A549 (cell line): ENCODE measurements at regions not wholly inside any gene's neighbourhood (a gene's known extent, or its start where the extent isn't known, plus 50 kb on each side); places are given as distances from the start of the nearest gene placed in this dataset.

Experiments
- CBX2 ChIP-seq: fragments of 200-600 bp; sonication (generic); IDR thresholded peaks from 2 replicates; pipeline ENCODE4 v1.6.1; 2016; ENCODE audit warnings: low read depth, mild to moderate bottlenecking, borderline replicate concordance
- ESRRA ChIP-seq: fragments of 150-350 bp; IDR thresholded peaks from 2 replicates; pipeline ENCODE4 v1.6.1; 2014; ENCODE audit warnings: mild to moderate bottlenecking, low read length, borderline replicate concordance
- JUN ChIP-seq, 2 experiments: fragments of >200 bp; sonication (Bioruptor Twin); formaldehyde crosslinking; IDR thresholded peaks; 2 replicates in 1 of 2; 3 replicates in 1 of 2; pipeline ENCODE4 v1.6.1; 2016 to 2017
- KDM1A ChIP-seq: fragments of 200-600 bp; sonication (generic); IDR thresholded peaks from 2 replicates; pipeline ENCODE4 v1.6.1; 2016; ENCODE audit warnings: low read depth, mild to moderate bottlenecking
- KDM5A ChIP-seq: fragments of 200-600 bp; sonication (generic); IDR thresholded peaks from 2 replicates; pipeline ENCODE4 v1.6.1; 2016; ENCODE audit warnings: antibody characterized with exemption, mild to moderate bottlenecking
- MYC ChIP-seq: IDR thresholded peaks from 2 replicates; pipeline ENCODE4 v1.6.1; 2012; ENCODE audit warnings: mild to moderate bottlenecking, inconsistent platforms, low read length, improper control_type of control experiment, borderline replicate concordance
- NR3C1 ChIP-seq: fragments of >200 bp; sonication (Bioruptor Twin); formaldehyde crosslinking; IDR thresholded peaks from 3 replicates; pipeline ENCODE4 v1.6.1; 2017
- POLR2AphosphoS2 ChIP-seq: conservative IDR thresholded peaks from 2 replicates; pipeline ENCODE4 v1.6.1; 2012; ENCODE audit warnings: low read length, improper control_type of control experiment, inconsistent platforms
- TP53 ChIP-seq: fragments of 250-450 bp; sonication (Bioruptor Pico); IDR thresholded peaks from 2 replicates; pipeline ENCODE4 v1.5.0; 2021; ENCODE audit warnings: mild to moderate bottlenecking, moderate library complexity
- TF ChIP-seq, protein P1 (sequence below): fragments of >200 bp; sonication (Bioruptor Twin); formaldehyde crosslinking; IDR thresholded peaks from 3 replicates; pipeline ENCODE4 v1.5.1; 2016
- TF ChIP-seq, protein P2 (sequence below): fragments of 150-350 bp; IDR thresholded peaks from 2 replicates; pipeline ENCODE4 v1.6.1; 2014; ENCODE audit warnings: low read depth, mild to moderate bottlenecking, low read length
- TF ChIP-seq, protein P3 (sequence below): fragments of 200-600 bp; sonication (generic); IDR thresholded peaks from 2 replicates; pipeline ENCODE4 v1.6.1; 2016; ENCODE audit warnings: antibody characterized with exemption, mild to moderate bottlenecking, moderate library complexity
- TF ChIP-seq, protein P4 (sequence below): IDR thresholded peaks from 2 replicates; pipeline ENCODE4 v1.6.1; 2012

DNA sequence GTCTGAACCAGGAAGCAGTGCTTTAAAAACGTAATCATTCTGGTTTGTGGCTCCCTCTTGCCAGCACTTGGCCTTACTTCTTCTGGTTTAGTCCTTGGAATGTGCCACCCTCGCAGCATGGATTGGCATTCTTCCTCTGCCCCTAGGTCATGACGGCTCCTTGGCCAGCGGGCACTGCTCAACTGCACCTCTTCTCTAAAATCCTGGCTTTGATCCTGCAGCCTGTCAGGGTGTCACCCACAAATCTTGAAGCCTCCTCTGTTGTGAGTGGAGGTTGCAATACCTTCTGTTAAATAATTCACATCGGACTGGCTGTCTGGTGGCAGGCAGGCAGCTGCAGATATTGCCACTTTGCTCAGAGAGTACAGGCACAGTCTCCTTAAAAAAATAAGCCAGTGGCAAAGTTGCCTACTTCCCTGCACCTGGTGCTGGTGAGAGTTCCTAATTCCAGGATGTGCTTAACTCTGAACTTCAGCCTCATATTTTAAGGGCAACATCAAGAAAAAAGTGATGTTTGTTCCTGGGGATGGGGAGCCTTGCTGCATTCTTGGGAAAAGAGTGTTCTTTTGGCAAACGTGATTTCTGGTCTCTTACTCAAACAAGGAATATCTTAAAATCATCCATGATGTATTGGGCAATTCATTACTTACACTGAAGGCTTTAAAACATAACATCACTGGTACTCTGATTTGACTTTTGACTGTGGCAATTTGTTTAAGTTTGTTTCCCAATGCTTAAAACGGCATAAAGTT lies 179.8 kb downstream of the FOXA2 start:
- no peak for TF ChIP-seq NR3C1
- TF ChIP-seq, protein P1, sequence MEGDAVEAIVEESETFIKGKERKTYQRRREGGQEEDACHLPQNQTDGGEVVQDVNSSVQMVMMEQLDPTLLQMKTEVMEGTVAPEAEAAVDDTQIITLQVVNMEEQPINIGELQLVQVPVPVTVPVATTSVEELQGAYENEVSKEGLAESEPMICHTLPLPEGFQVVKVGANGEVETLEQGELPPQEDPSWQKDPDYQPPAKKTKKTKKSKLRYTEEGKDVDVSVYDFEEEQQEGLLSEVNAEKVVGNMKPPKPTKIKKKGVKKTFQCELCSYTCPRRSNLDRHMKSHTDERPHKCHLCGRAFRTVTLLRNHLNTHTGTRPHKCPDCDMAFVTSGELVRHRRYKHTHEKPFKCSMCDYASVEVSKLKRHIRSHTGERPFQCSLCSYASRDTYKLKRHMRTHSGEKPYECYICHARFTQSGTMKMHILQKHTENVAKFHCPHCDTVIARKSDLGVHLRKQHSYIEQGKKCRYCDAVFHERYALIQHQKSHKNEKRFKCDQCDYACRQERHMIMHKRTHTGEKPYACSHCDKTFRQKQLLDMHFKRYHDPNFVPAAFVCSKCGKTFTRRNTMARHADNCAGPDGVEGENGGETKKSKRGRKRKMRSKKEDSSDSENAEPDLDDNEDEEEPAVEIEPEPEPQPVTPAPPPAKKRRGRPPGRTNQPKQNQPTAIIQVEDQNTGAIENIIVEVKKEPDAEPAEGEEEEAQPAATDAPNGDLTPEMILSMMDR: no peak; the same call in 2 of the 3 replicates
- no peak for TF ChIP-seq KDM1A
- TF ChIP-seq CBX2: no peak
- TF ChIP-seq, protein P2, sequence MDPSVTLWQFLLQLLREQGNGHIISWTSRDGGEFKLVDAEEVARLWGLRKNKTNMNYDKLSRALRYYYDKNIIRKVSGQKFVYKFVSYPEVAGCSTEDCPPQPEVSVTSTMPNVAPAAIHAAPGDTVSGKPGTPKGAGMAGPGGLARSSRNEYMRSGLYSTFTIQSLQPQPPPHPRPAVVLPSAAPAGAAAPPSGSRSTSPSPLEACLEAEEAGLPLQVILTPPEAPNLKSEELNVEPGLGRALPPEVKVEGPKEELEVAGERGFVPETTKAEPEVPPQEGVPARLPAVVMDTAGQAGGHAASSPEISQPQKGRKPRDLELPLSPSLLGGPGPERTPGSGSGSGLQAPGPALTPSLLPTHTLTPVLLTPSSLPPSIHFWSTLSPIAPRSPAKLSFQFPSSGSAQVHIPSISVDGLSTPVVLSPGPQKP: no peak
- TF ChIP-seq, protein P3, sequence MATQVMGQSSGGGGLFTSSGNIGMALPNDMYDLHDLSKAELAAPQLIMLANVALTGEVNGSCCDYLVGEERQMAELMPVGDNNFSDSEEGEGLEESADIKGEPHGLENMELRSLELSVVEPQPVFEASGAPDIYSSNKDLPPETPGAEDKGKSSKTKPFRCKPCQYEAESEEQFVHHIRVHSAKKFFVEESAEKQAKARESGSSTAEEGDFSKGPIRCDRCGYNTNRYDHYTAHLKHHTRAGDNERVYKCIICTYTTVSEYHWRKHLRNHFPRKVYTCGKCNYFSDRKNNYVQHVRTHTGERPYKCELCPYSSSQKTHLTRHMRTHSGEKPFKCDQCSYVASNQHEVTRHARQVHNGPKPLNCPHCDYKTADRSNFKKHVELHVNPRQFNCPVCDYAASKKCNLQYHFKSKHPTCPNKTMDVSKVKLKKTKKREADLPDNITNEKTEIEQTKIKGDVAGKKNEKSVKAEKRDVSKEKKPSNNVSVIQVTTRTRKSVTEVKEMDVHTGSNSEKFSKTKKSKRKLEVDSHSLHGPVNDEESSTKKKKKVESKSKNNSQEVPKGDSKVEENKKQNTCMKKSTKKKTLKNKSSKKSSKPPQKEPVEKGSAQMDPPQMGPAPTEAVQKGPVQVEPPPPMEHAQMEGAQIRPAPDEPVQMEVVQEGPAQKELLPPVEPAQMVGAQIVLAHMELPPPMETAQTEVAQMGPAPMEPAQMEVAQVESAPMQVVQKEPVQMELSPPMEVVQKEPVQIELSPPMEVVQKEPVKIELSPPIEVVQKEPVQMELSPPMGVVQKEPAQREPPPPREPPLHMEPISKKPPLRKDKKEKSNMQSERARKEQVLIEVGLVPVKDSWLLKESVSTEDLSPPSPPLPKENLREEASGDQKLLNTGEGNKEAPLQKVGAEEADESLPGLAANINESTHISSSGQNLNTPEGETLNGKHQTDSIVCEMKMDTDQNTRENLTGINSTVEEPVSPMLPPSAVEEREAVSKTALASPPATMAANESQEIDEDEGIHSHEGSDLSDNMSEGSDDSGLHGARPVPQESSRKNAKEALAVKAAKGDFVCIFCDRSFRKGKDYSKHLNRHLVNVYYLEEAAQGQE: no peak
- TF ChIP-seq MYC: no peak
- TF ChIP-seq TP53 (CRISPR knock-in tag): no peak
- TF ChIP-seq POLR2AphosphoS2: no peak
- TF ChIP-seq KDM5A: no peak
- no peak for TF ChIP-seq ESRRA
- TF ChIP-seq, protein P4, sequence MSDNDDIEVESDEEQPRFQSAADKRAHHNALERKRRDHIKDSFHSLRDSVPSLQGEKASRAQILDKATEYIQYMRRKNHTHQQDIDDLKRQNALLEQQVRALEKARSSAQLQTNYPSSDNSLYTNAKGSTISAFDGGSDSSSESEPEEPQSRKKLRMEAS: peak; percentile 55
- TF ChIP-seq JUN (IDR thresholded peaks at IDR 0.05): peak; percentile 41 to 60; a peak in 3 of 5 replicates
